ENCODE measurements at regions not wholly inside any gene's neighbourhood (a gene's known extent, or its start where the extent isn't known, plus 50 kb on each side); places are given as distances from the start of the nearest gene placed in this dataset.

GRCh38 chr15:87716422-87716821 is 540.1 kb downstream of the NTRK3 start:
- DNase-seq (ENCODE audit: low read depth, low spot score) (no peak), ATAC-seq (no peak)
- H3K4me1 ChIP-seq (ENCODE audit: control insufficient read depth, insufficient read depth, low read length) = no peaks in the 10 kb centered on the region
- H3K27ac ChIP-seq (ENCODE audit: low read length) = no peak overlapping the region
- no peak overlapping the region for H3K4me3 ChIP-seq (ENCODE audit: low read depth in 2 of 2, low read length in 2 of 2)
- BruUV-seq (replicated peaks) = no TSS peak
- H3K36me3 ChIP-seq (ENCODE audit: control insufficient read depth, insufficient read depth, low read length) = no peaks in the 10 kb centered on the region
- in situ Hi-C loops (cut with HindIII; ENCODE audit: low pct_unique_long_range_greater_than_20kb, low sequenced_read_pairs) = no loop called here
- CTCF ChIA-PET = no interaction called here
- H3K9me3 ChIP-seq (ENCODE audit: control insufficient read depth, insufficient read depth, low read depth, low read length) = no peaks in the 10 kb centered on the region
- TF ChIP-seq SIN3A (IDR thresholded peaks at IDR 0.05; ENCODE audit: borderline replicate concordance, insufficient read depth, low read depth, low read length) (no peak), REST (IDR thresholded peaks at IDR 0.05; ENCODE audit: insufficient read depth in 1 of 2, low read depth in 2 of 2, low read length in 1 of 2) (no peak), CTCF (IDR thresholded peaks at IDR 0.05) (no peak), TCF7L2 (IDR thresholded peaks at IDR 0.05; ENCODE audit: low read depth, low read length) (no peak), POLR2AphosphoS5 (IDR thresholded peaks at IDR 0.05; ENCODE audit: low read depth, low read length) (no peak)
- intact Hi-C loops (cut with micrococcal nuclease; ENCODE audit: unreplicated experiment) = no loop called here
- POLR2A ChIA-PET = no interaction called here
- H3K27me3 ChIP-seq (ENCODE audit: control insufficient read depth, insufficient read depth, low read length) = no peaks in the 10 kb centered on the region

- H3K4me3 ChIP-seq (ENCODE audit: low read depth in 2 of 2, low read length in 2 of 2) = no peak overlapping the region
- DNase-seq (ENCODE audit: low read depth, low spot score) (no peak), ATAC-seq (no peak)
- H3K27ac ChIP-seq (ENCODE audit: low read length) = no peak overlapping the region
- ChIA-PET POLR2A (no interaction called here), CTCF (no interaction called here)
- in situ Hi-C loops (cut with HindIII; ENCODE audit: low pct_unique_long_range_greater_than_20kb, low sequenced_read_pairs) (no loop called here), intact Hi-C loops (cut with micrococcal nuclease; ENCODE audit: unreplicated experiment) (no loop called here)
- H3K36me3 ChIP-seq (ENCODE audit: control insufficient read depth, insufficient read depth, low read length) = no peaks in the 10 kb centered on the region
- BruUV-seq (replicated peaks) = no TSS peak
- H3K4me1 ChIP-seq (ENCODE audit: control insufficient read depth, insufficient read depth, low read length) = no peaks in the 10 kb centered on the region
- no peaks in the 10 kb centered on the region for H3K9me3 ChIP-seq (ENCODE audit: control insufficient read depth, insufficient read depth, low read depth, low read length)
- no peaks in the 10 kb centered on the region for H3K27me3 ChIP-seq (ENCODE audit: control insufficient read depth, insufficient read depth, low read length)
- no peak for TF ChIP-seq POLR2AphosphoS5 (IDR thresholded peaks at IDR 0.05; ENCODE audit: low read depth, low read length)
- TF ChIP-seq TCF7L2 (IDR thresholded peaks at IDR 0.05; ENCODE audit: low read depth, low read length) = no peak
- no peak for TF ChIP-seq CTCF (IDR thresholded peaks at IDR 0.05)
- no peak for TF ChIP-seq REST (IDR thresholded peaks at IDR 0.05; ENCODE audit: insufficient read depth in 1 of 2, low read depth in 2 of 2, low read length in 1 of 2)
Observed at GRCh38 chr15:87715252-87715651, 541.3 kb downstream of the NTRK3 start.
